SK-N-SH (cell line): ENCODE measurements at regions not wholly inside any gene's neighbourhood (a gene's known extent, or its start where the extent isn't known, plus 50 kb on each side); places are given as distances from the start of the nearest gene placed in this dataset.
A peak's percentile ranks its signal among the peaks of the same experiment; 100 is the strongest.

Source experiments
- CTCF ChIA-PET: fragments of 300-600, 350-600 bp; formaldehyde crosslinking; extraction: SDS; loops from one replicate; lab custom pipeline; 2021; lab: Yijun Ruan, JAX
- POLR2A ChIA-PET: fragments of 350-600 bp; sonication (Branson Sonifier 250); formaldehyde crosslinking; extraction: SDS; loops from one replicate; lab custom pipeline; 2020; ENCODE audit warnings: antibody characterized with exemption, inconsistent platforms; lab: Yijun Ruan, JAX
- DNase-seq: peaks from one replicate; pipeline ENCODE4 v3.0.0; 2012
- H2AFZ ChIP-seq: fragments of 200-600 bp; sonication (generic); 2 replicates; pipeline ENCODE4 v1.8.1; 2016; ENCODE audit warnings: antibody characterized with exemption, mild to moderate bottlenecking, low read depth
- H3F3A ChIP-seq: fragments of 200-600 bp; sonication (generic); replicated peaks from 2 replicates; pipeline ENCODE3; 2016; ENCODE audit warnings: antibody characterized with exemption, mild to moderate bottlenecking; ENCODE audit not compliant: insufficient read depth
- H3K27ac ChIP-seq, 2 experiments: fragments of 200-500 bp in 1 of 2; fragments of 200-600 bp in 1 of 2; sonication (Bioruptor generic) in 1 of 2; sonication (generic), shearing (Covaris generic) in 1 of 2; 2 replicates each; pipeline versions ENCODE4 v1.5.1 to v1.6.1; 2014 to 2016; ENCODE audit warnings: low read depth in 2 of 2, inconsistent platforms in 1 of 2, low read length in 1 of 2, mild to moderate bottlenecking in 1 of 2, mixed read lengths in 1 of 2
- H3K27me3 ChIP-seq: fragments of 200-600 bp; sonication (generic), shearing (Covaris generic); 2 replicates; pipeline ENCODE4 v1.6.1; 2016; ENCODE audit warnings: mixed run types; ENCODE audit not compliant: insufficient read depth
- H3K36me3 ChIP-seq, 2 experiments: fragments of 200-500 bp in 1 of 2; fragments of 200-600 bp in 1 of 2; sonication (Bioruptor generic) in 1 of 2; sonication (generic) in 1 of 2; replicated peaks in 1 of 2; 2 replicates each; pipeline versions ENCODE3 to v1.5.1; 2014 to 2016; ENCODE audit warnings: low read length in 1 of 2, mild to moderate bottlenecking in 1 of 2; ENCODE audit not compliant: insufficient read depth in 2 of 2, control insufficient read depth in 1 of 2
- H3K4me1 ChIP-seq, 2 experiments: fragments of 200-500 bp in 1 of 2; fragments of 200-600 bp in 1 of 2; sonication (Bioruptor generic) in 1 of 2; sonication (generic), shearing (Covaris generic) in 1 of 2; 2 replicates each; pipeline versions ENCODE4 v1.5.1 to v1.6.1; 2014 to 2016; ENCODE audit warnings: low read depth in 1 of 2, low read length in 1 of 2, mixed run types in 1 of 2; ENCODE audit not compliant: insufficient read depth in 2 of 2, control insufficient read depth in 1 of 2
- H3K4me2 ChIP-seq: fragments of 200-600 bp; sonication (generic), shearing (Covaris generic); 2 replicates; pipeline ENCODE4 v1.6.1; 2017; ENCODE audit warnings: mixed run types
- H3K4me3 ChIP-seq, 2 experiments: fragments of 200-500 bp in 1 of 2; fragments of 200-600 bp in 1 of 2; sonication (Bioruptor generic) in 1 of 2; sonication (generic), shearing (Covaris generic) in 1 of 2; 2 replicates each; pipeline versions ENCODE4 v1.5.1 to v1.8.1; 2014 to 2016; ENCODE audit warnings: low read depth in 2 of 2, inconsistent platforms in 1 of 2, low read length in 1 of 2, mild to moderate bottlenecking in 1 of 2, mixed read lengths in 1 of 2, moderate library complexity in 1 of 2
- H3K79me2 ChIP-seq: fragments of 200-600 bp; sonication (generic); 2 replicates; pipeline ENCODE4 v1.8.1; 2017; ENCODE audit warnings: mild to moderate bottlenecking; ENCODE audit not compliant: insufficient read depth
- H3K9ac ChIP-seq: fragments of 200-600 bp; sonication (generic); 2 replicates; pipeline ENCODE4 v1.6.1; 2017; ENCODE audit warnings: mixed run types
- H3K9me2 ChIP-seq: fragments of 200-600 bp; sonication (generic); 2 replicates; pipeline ENCODE4 v1.6.1; 2017; ENCODE audit warnings: mixed run types
- H3K9me3 ChIP-seq: fragments of 200-600 bp; sonication (generic); 2 replicates; pipeline ENCODE4 v1.6.1; 2017; ENCODE audit warnings: mixed run types, mild to moderate bottlenecking, moderate library complexity
- H4K20me1 ChIP-seq: fragments of 200-600 bp; sonication (generic); 2 replicates; pipeline ENCODE4 v1.6.1; 2017; ENCODE audit warnings: mild to moderate bottlenecking, mixed run types; ENCODE audit not compliant: insufficient read depth
- ELF1 ChIP-seq: IDR thresholded peaks from 2 replicates; pipeline ENCODE4 v1.4.0; 2012
- EP300 ChIP-seq, 2 experiments: IDR thresholded peaks; 2 replicates each; pipeline versions ENCODE4 v1.4.0 to v1.6.1; 2012; ENCODE audit warnings: borderline replicate concordance in 1 of 2, low read depth in 1 of 2, low read length in 1 of 2
- EZH2phosphoT487 ChIP-seq: fragments of 200-600 bp; sonication (generic); IDR thresholded peaks from 2 replicates; pipeline ENCODE4 v1.6.1; 2017; ENCODE audit warnings: low read depth, mixed run types, mild to moderate bottlenecking, antibody characterized with exemption, moderate library complexity, borderline replicate concordance
- FOXJ3 ChIP-seq: sonication (generic); formaldehyde crosslinking; IDR thresholded peaks from 2 replicates; pipeline ENCODE4 v1.5.1; 2020; ENCODE audit warnings: mild to moderate bottlenecking, missing genetic modification reagents
- FOXM1 ChIP-seq: IDR thresholded peaks from 2 replicates; pipeline ENCODE4 v1.4.0; 2012; ENCODE audit warnings: low read depth, mild to moderate bottlenecking
- NFIC ChIP-seq: IDR thresholded peaks from 2 replicates; pipeline ENCODE4 v1.4.0; 2012; ENCODE audit warnings: borderline replicate concordance
- RFX5 ChIP-seq: IDR thresholded peaks from 2 replicates; pipeline ENCODE4 v1.6.1; 2012; ENCODE audit warnings: mild to moderate bottlenecking, improper control_type of control experiment, low read length
- RXRA ChIP-seq: IDR thresholded peaks from 2 replicates; pipeline ENCODE4 v1.4.0; 2012; ENCODE audit warnings: low read depth, mild to moderate bottlenecking, borderline replicate concordance
- SIN3A ChIP-seq: IDR thresholded peaks from 2 replicates; pipeline ENCODE4 v1.6.1; 2012; ENCODE audit warnings: low read depth, mild to moderate bottlenecking, low read length, moderate library complexity, borderline replicate concordance
- TAF1 ChIP-seq: IDR thresholded peaks from 2 replicates; pipeline ENCODE4 v1.6.1; 2012; ENCODE audit warnings: low read depth, mild to moderate bottlenecking, low read length, moderate library complexity, borderline replicate concordance
- TEAD4 ChIP-seq: IDR thresholded peaks from 2 replicates; pipeline ENCODE4 v1.4.0; 2012; ENCODE audit warnings: mild to moderate bottlenecking, borderline replicate concordance; ENCODE audit not compliant: insufficient read depth
- WGBS: methylation state at CpG from one replicate; pipeline ENCODE4 v1.1.6; 2017; ENCODE audit warnings: low lambda C conversion rate; 5-methylcytosine and 5-hydroxymethylcytosine counted together
- TF ChIP-seq, protein P1 (sequence below): IDR thresholded peaks from 2 replicates; pipeline ENCODE4; 2012
- TF ChIP-seq, protein P2 (sequence below): IDR thresholded peaks from 2 replicates; pipeline ENCODE4 v1.4.0; 2012; ENCODE audit warnings: low read depth
- TF ChIP-seq, protein P3 (sequence below): IDR thresholded peaks from 2 replicates; pipeline ENCODE4 v1.4.0; 2012; ENCODE audit warnings: low read depth, borderline replicate concordance
- TF ChIP-seq, protein P4 (sequence below): IDR thresholded peaks from 2 replicates; pipeline ENCODE4 v1.4.0; 2012; ENCODE audit warnings: low read depth, borderline replicate concordance
- TF ChIP-seq, protein P5 (sequence below): fragments of 200-600 bp; sonication (generic); IDR thresholded peaks from 2 replicates; pipeline ENCODE4 v1.6.1; 2017; ENCODE audit warnings: antibody characterized with exemption, mild to moderate bottlenecking, moderate library complexity
- TF ChIP-seq, protein P6 (sequence below): fragments of 150-350 bp; IDR thresholded peaks from 2 replicates; pipeline ENCODE4 v1.6.1; 2016; ENCODE audit warnings: mild to moderate bottlenecking, low read depth, low read length

DNA sequence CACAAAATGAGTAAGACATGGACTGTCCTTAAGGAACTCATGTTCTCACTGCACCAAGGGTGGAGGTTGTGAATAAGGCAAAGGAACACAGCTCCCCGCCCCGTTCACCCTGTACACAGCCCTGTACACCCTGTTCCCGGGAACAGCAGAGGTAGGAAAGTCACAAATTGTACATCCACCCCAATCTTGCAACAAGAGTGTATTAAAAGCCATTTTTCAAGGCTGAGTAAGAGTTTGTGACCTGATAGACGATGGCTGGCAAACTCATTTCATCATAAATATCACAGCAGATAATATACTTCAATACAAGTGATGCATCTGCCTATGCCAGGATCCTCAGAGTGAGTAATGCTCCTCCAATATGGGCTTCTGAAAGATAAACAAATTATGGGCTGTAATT is 52.5 kb upstream of the CAMK1G start:
- TF ChIP-seq, protein P1, sequence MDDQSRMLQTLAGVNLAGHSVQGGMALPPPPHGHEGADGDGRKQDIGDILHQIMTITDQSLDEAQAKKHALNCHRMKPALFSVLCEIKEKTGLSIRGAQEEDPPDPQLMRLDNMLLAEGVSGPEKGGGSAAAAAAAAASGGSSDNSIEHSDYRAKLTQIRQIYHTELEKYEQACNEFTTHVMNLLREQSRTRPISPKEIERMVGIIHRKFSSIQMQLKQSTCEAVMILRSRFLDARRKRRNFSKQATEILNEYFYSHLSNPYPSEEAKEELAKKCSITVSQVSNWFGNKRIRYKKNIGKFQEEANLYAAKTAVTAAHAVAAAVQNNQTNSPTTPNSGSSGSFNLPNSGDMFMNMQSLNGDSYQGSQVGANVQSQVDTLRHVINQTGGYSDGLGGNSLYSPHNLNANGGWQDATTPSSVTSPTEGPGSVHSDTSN = 0 out of 2 replicates have a peak, but pooled peaks have one; percentile 9
- TF ChIP-seq ELF1 (no peak), EP300 (IDR thresholded peaks at IDR 0.05; ENCODE audit: borderline replicate concordance in 1 of 2, low read depth in 1 of 2, low read length in 1 of 2) (no peak), FOXM1 (no peak), SIN3A (no peak), NFIC (no peak)
- TF ChIP-seq, protein P2, sequence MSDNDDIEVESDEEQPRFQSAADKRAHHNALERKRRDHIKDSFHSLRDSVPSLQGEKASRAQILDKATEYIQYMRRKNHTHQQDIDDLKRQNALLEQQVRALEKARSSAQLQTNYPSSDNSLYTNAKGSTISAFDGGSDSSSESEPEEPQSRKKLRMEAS = no peak
- TF ChIP-seq, protein P3, sequence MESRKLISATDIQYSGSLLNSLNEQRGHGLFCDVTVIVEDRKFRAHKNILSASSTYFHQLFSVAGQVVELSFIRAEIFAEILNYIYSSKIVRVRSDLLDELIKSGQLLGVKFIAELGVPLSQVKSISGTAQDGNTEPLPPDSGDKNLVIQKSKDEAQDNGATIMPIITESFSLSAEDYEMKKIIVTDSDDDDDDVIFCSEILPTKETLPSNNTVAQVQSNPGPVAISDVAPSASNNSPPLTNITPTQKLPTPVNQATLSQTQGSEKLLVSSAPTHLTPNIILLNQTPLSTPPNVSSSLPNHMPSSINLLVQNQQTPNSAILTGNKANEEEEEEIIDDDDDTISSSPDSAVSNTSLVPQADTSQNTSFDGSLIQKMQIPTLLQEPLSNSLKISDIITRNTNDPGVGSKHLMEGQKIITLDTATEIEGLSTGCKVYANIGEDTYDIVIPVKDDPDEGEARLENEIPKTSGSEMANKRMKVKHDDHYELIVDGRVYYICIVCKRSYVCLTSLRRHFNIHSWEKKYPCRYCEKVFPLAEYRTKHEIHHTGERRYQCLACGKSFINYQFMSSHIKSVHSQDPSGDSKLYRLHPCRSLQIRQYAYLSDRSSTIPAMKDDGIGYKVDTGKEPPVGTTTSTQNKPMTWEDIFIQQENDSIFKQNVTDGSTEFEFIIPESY = no peak
- TF ChIP-seq, protein P4, sequence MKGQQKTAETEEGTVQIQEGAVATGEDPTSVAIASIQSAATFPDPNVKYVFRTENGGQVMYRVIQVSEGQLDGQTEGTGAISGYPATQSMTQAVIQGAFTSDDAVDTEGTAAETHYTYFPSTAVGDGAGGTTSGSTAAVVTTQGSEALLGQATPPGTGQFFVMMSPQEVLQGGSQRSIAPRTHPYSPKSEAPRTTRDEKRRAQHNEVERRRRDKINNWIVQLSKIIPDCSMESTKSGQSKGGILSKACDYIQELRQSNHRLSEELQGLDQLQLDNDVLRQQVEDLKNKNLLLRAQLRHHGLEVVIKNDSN = no peak

DNA sequence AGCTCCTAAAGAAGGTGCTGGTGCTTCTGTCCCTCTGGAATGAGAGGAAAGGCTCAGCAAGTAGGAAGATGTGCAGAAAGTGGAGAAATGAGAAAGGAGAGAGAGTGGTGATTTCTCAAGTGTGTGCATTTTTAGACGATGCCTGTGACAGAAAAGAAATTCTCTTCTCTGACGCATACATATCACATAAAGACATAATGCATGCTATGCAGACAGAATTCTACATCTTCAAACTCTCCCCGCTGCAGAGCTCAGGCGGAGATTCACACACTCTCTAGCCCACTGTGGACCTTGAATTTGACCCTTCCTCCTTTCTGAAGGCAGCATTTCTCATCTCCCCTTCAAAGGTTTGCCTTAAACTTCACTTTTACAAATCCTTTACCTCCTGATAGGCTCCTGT is 52.0 kb upstream of the CAMK1G start:
- Histone ChIP-seq H3K9ac (no peak overlapping the region), H3K4me2 (no peak overlapping the region), H3K27ac (no peak overlapping the region), H4K20me1 (no peaks in the 10 kb centered on the region), H2AFZ (no peak overlapping the region), H3K9me2 (no peaks in the 10 kb centered on the region), H3K4me1 (no peaks in the 10 kb centered on the region; a peak in 1 of 4 replicates), H3F3A (peaks cover 14% of the 10 kb centered on the region), H3K27me3 (no peaks in the 10 kb centered on the region), H3K9me3 (no peaks in the 10 kb centered on the region), H3K36me3 (no peaks in the 10 kb centered on the region), H3K79me2 (no peaks in the 10 kb centered on the region), H3K4me3 (no peak overlapping the region)
- WGBS = 85% methylated on average over 4 of the region's 4 CpGs
- ChIA-PET CTCF (interaction anchor here (1.0 to 1.8 kb wide), 2 partner anchors 19 to 35 kb away, joined by 3 to 5 read pairs; no protein-coding TSS in a partner anchor), POLR2A (no interaction called here)
- DNase-seq = no peak
- TF ChIP-seq TAF1 = no peak
- no peak for TF ChIP-seq NFIC
- TF ChIP-seq ELF1 = no peak
- no peak for TF ChIP-seq FOXJ3 (CRISPR knock-in tag)
- no peak for TF ChIP-seq EZH2phosphoT487
- TF ChIP-seq, protein P5, sequence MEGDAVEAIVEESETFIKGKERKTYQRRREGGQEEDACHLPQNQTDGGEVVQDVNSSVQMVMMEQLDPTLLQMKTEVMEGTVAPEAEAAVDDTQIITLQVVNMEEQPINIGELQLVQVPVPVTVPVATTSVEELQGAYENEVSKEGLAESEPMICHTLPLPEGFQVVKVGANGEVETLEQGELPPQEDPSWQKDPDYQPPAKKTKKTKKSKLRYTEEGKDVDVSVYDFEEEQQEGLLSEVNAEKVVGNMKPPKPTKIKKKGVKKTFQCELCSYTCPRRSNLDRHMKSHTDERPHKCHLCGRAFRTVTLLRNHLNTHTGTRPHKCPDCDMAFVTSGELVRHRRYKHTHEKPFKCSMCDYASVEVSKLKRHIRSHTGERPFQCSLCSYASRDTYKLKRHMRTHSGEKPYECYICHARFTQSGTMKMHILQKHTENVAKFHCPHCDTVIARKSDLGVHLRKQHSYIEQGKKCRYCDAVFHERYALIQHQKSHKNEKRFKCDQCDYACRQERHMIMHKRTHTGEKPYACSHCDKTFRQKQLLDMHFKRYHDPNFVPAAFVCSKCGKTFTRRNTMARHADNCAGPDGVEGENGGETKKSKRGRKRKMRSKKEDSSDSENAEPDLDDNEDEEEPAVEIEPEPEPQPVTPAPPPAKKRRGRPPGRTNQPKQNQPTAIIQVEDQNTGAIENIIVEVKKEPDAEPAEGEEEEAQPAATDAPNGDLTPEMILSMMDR = no peak
- TF ChIP-seq RXRA = no peak
- TF ChIP-seq, protein P6, sequence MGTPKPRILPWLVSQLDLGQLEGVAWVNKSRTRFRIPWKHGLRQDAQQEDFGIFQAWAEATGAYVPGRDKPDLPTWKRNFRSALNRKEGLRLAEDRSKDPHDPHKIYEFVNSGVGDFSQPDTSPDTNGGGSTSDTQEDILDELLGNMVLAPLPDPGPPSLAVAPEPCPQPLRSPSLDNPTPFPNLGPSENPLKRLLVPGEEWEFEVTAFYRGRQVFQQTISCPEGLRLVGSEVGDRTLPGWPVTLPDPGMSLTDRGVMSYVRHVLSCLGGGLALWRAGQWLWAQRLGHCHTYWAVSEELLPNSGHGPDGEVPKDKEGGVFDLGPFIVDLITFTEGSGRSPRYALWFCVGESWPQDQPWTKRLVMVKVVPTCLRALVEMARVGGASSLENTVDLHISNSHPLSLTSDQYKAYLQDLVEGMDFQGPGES = no peak
- TF ChIP-seq RFX5 = no peak
- TF ChIP-seq, protein P2 = no peak
- TF ChIP-seq SIN3A = no peak
- TF ChIP-seq TEAD4 = no peak

More for the DNA sequence above, 52.5 kb upstream of the CAMK1G start:
- Histone ChIP-seq H3K9me3 (no peaks in the 10 kb centered on the region), H3K4me3 (no peak overlapping the region), H3K4me1 (no peaks in the 10 kb centered on the region; a peak in 1 of 4 replicates), H3K27ac (no peak overlapping the region), H2AFZ (no peak overlapping the region), H3K9ac (no peak overlapping the region), H4K20me1 (no peaks in the 10 kb centered on the region), H3K36me3 (no peaks in the 10 kb centered on the region), H3F3A (peaks cover 15% of the 10 kb centered on the region), H3K4me2 (no peak overlapping the region), H3K27me3 (no peaks in the 10 kb centered on the region), H3K79me2 (no peaks in the 10 kb centered on the region), H3K9me2 (no peaks in the 10 kb centered on the region)
- WGBS = 73% methylated on average over 4 of the region's 4 CpGs
- DNase-seq = no peak
- ChIA-PET CTCF (interaction anchor here (1.0 to 1.8 kb wide), 3 partner anchors 18 to 45 kb away, joined by 3 to 6 read pairs (median 5); no protein-coding TSS in a partner anchor), POLR2A (no interaction called here)
